ENCODE measurements at regions not wholly inside any gene's neighbourhood (a gene's known extent, or its start where the extent isn't known, plus 50 kb on each side); places are given as distances from the start of the nearest gene placed in this dataset.

DNA sequence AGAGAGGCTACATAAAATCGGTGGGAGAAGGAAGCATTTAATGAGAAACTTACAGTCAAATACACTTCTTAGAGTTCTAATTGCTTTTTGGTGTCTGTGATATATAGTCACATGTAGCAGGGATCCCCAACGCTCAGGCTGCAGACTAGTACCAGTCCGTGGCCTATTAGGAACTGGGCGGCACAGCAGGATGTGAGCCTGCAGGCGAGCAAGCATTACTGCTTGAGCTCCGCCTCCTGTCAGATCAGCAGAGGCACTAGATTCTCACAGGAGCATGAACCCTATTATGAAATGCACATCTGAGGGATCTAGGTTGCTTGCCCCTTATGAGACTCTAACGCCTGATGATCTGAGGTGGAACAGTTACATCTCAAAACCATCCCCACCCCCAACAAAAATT, 158.5 kb downstream of the TANC2 start:
- no peak for TF ChIP-seq CTCF (IDR thresholded peaks at IDR 0.05; ENCODE audit: low read depth, low read length, poor library complexity, severe bottlenecking)
- TF ChIP-seq EZH2phosphoT487 (IDR thresholded peaks at IDR 0.05; ENCODE audit: borderline replicate concordance, low read length) = no peak
